ENCODE measurements at regions not wholly inside any gene's neighbourhood (a gene's known extent, or its start where the extent isn't known, plus 50 kb on each side); places are given as distances from the start of the nearest gene placed in this dataset.
A peak's percentile ranks its signal among the peaks of the same experiment; 100 is the strongest.

- DNase-seq (ENCODE audit: low read depth) = no peak
Observed at GRCh38 chrX:66328950-66329596, 165.0 kb downstream of the HEPH start.

GRCh38 chrX:66360894-66361293, 196.8 kb downstream of the HEPH start:
- H3K4me3 ChIP-seq (ENCODE audit: low read depth, low read length) = no peak overlapping the region
- TF ChIP-seq CTCF (IDR thresholded peaks at IDR 0.05; ENCODE audit: insufficient read depth, low read length) = no peak
- no peak for DNase-seq (ENCODE audit: low read depth)

More at GRCh38 chrX:66328950-66329596, 165.0 kb downstream of the HEPH start:
- TF ChIP-seq CTCF (IDR thresholded peaks at IDR 0.05; ENCODE audit: insufficient read depth, low read length) = no peak
- H3K4me3 ChIP-seq (ENCODE audit: low read depth, low read length) = no peak overlapping the region

- H3K4me3 ChIP-seq (ENCODE audit: low read depth, low read length) = no peak overlapping the region
- no peak for TF ChIP-seq CTCF (IDR thresholded peaks at IDR 0.05; ENCODE audit: insufficient read depth, low read length)
- no peak for DNase-seq (ENCODE audit: low read depth)
Observed at GRCh38 chrX:66384722-66385121, 220.7 kb downstream of the HEPH start.

GRCh38 chrX:66399273-66399672, 235.2 kb downstream of the HEPH start:
- H3K4me3 ChIP-seq (ENCODE audit: low read depth, low read length) = no peak overlapping the region
- TF ChIP-seq CTCF (IDR thresholded peaks at IDR 0.05; ENCODE audit: insufficient read depth, low read length) = no peak
- no peak for DNase-seq (ENCODE audit: low read depth)

- no peak overlapping the region for H3K4me3 ChIP-seq (ENCODE audit: low read depth, low read length)
- no peak for DNase-seq (ENCODE audit: low read depth)
- no peak for TF ChIP-seq CTCF (IDR thresholded peaks at IDR 0.05; ENCODE audit: insufficient read depth, low read length)
Observed at GRCh38 chrX:66402165-66402564, 236.7 kb downstream of the EDA2R start.

GRCh38 chrX:66408507-66408906, 230.4 kb downstream of the EDA2R start:
- no peak for DNase-seq (ENCODE audit: low read depth)
- peak; percentile 7 for TF ChIP-seq CTCF (IDR thresholded peaks at IDR 0.05; ENCODE audit: insufficient read depth, low read length)
- H3K4me3 ChIP-seq (ENCODE audit: low read depth, low read length) = no peak overlapping the region

- DNase-seq (ENCODE audit: low read depth) = no peak
- no peak overlapping the region for H3K4me3 ChIP-seq (ENCODE audit: low read depth, low read length)
- TF ChIP-seq CTCF (IDR thresholded peaks at IDR 0.05; ENCODE audit: insufficient read depth, low read length) = no peak
Observed at GRCh38 chrX:66410806-66411205, 228.1 kb downstream of the EDA2R start.

All from fibroblast of the aortic adventitia (primary cell).